ENCODE measurements at regions not wholly inside any gene's neighbourhood (a gene's known extent, or its start where the extent isn't known, plus 50 kb on each side); places are given as distances from the start of the nearest gene placed in this dataset.

GRCh38 chr5:83414601-83415000 is 56.9 kb upstream of the VCAN start:
- TF ChIP-seq CTCF (IDR thresholded peaks at IDR 0.05; ENCODE audit: control extremely low read depth, extremely low read depth, low read depth, missing control alignments): no peak
- CTCF ChIA-PET: interaction anchor here (4.0 kb wide), 1 partner anchor 9 kb away, joined by 12 read pairs; no protein-coding TSS in a partner anchor
- POLR2A ChIA-PET: no interaction called here
- DNase-seq (ENCODE audit: extremely low spot score): no peak

GRCh38 chr5:83417884-83418283 is 53.7 kb upstream of the VCAN start:
- no peak for DNase-seq (ENCODE audit: extremely low spot score)
- TF ChIP-seq CTCF (IDR thresholded peaks at IDR 0.05; ENCODE audit: control extremely low read depth, extremely low read depth, low read depth, missing control alignments): no peak
- POLR2A ChIA-PET: no interaction called here
- CTCF ChIA-PET: interaction anchor here (3.1 to 4.0 kb wide), 2 partner anchors 9 to 13 kb away, joined by 12 to 15 read pairs; no protein-coding TSS in a partner anchor

- ChIA-PET CTCF (interaction anchor here (0.7 to 4.0 kb wide), 5 partner anchors 10 to 23 kb away, joined by 3 to 15 read pairs (median 6); no protein-coding TSS in a partner anchor), POLR2A (no interaction called here)
- DNase-seq (ENCODE audit: extremely low spot score): no peak
- TF ChIP-seq CTCF (IDR thresholded peaks at IDR 0.05; ENCODE audit: control extremely low read depth, extremely low read depth, low read depth, missing control alignments): no peak
Measured at GRCh38 chr5:83418356-83419321, 52.9 kb upstream of the VCAN start.
